ENCODE measurements at regions not wholly inside any gene's neighbourhood (a gene's known extent, or its start where the extent isn't known, plus 50 kb on each side); places are given as distances from the start of the nearest gene placed in this dataset.
"Not testable (repeated sequence)": the region's sequence is repeated elsewhere in the genome, so short reads cannot be mapped to it uniquely, and the experiment has no call there.

- not testable (repeated sequence) for TF ChIP-seq CTCF (conservative IDR thresholded peaks at IDR 0.05; ENCODE audit: low read length); EZH2phosphoT487 (IDR thresholded peaks at IDR 0.05; ENCODE audit: borderline replicate concordance)
Observed at GRCh38 chr1:120342231-120343073, 72.4 kb upstream of the NBPF8 start.

All from Loucy (cell line).